Trophoblast cell (in vitro differentiated cells and primary cell): ENCODE measurements at regions not wholly inside any gene's neighbourhood (a gene's known extent, or its start where the extent isn't known, plus 50 kb on each side); places are given as distances from the start of the nearest gene placed in this dataset.

ENCODE experiments used
- DNase-seq, 2 donors: peaks; one replicate each; pipeline ENCODE4 v3.0.0-alpha.2; 2016
- H2AFZ ChIP-seq: 2 replicates; pipeline ENCODE4 v1.6.1; 2013; ENCODE audit warnings: low read length, moderate library complexity, mild to moderate bottlenecking; ENCODE audit not compliant: insufficient read depth, poor library complexity
- H2AK5ac ChIP-seq: 2 replicates; pipeline ENCODE4 v1.6.1; 2013; ENCODE audit warnings: mild to moderate bottlenecking, low read length
- H2BK120ac ChIP-seq: 2 replicates; pipeline ENCODE4 v1.6.1; 2013; ENCODE audit warnings: low read length, mild to moderate bottlenecking, moderate library complexity; ENCODE audit not compliant: insufficient read depth, poor library complexity
- H2BK12ac ChIP-seq: 2 replicates; pipeline ENCODE4 v1.6.1; 2013; ENCODE audit warnings: mild to moderate bottlenecking, low read length, moderate library complexity
- H2BK5ac ChIP-seq: 2 replicates; pipeline ENCODE4 v1.6.1; 2013; ENCODE audit warnings: low read length, low read depth, moderate library complexity, mild to moderate bottlenecking; ENCODE audit not compliant: poor library complexity
- H3K14ac ChIP-seq: 2 replicates; pipeline ENCODE4 v1.6.1; 2013; ENCODE audit warnings: mild to moderate bottlenecking, low read length
- H3K18ac ChIP-seq: 2 replicates; pipeline ENCODE4 v1.6.1; 2013; ENCODE audit warnings: mild to moderate bottlenecking, low read length
- H3K23ac ChIP-seq: 2 replicates; pipeline ENCODE4 v1.6.1; 2013; ENCODE audit warnings: low read length
- H3K27ac ChIP-seq: 2 replicates; pipeline ENCODE4 v1.5.1; 2013; ENCODE audit warnings: low read depth, mild to moderate bottlenecking, inconsistent platforms, low read length, moderate library complexity
- H3K27me3 ChIP-seq: 2 replicates; pipeline ENCODE4 v1.6.1; 2013; ENCODE audit warnings: inconsistent platforms, mild to moderate bottlenecking, low read length, moderate library complexity; ENCODE audit not compliant: insufficient read depth
- H3K36me3 ChIP-seq, 2 experiments: 1 replicate in 1 of 2; 2 replicates in 1 of 2; pipeline ENCODE4 v1.6.1; 2013; ENCODE audit warnings: low read length in 2 of 2, mild to moderate bottlenecking in 2 of 2, moderate library complexity in 1 of 2; ENCODE audit not compliant: insufficient read depth in 2 of 2, control insufficient read depth in 1 of 2
- H3K4ac ChIP-seq: 2 replicates; pipeline ENCODE4 v1.6.1; 2013; ENCODE audit warnings: low read depth, mild to moderate bottlenecking, low read length, moderate library complexity
- H3K4me1 ChIP-seq, 2 experiments: 1 replicate in 1 of 2; 2 replicates in 1 of 2; pipeline ENCODE4 v1.6.1; 2013; ENCODE audit warnings: low read length in 2 of 2, mild to moderate bottlenecking in 2 of 2, moderate library complexity in 1 of 2; ENCODE audit not compliant: insufficient read depth in 2 of 2, control insufficient read depth in 1 of 2
- H3K4me2 ChIP-seq: 2 replicates; pipeline ENCODE4 v1.6.1; 2013; ENCODE audit warnings: inconsistent platforms, mild to moderate bottlenecking, low read length, moderate library complexity
- H3K4me3 ChIP-seq: 2 replicates; pipeline ENCODE4 v1.5.1; 2013; ENCODE audit warnings: mild to moderate bottlenecking, low read depth, low read length, inconsistent platforms
- H3K79me1 ChIP-seq: one replicate; pipeline ENCODE4 v1.6.1; 2013; ENCODE audit warnings: low read length
- H3K79me2 ChIP-seq: 2 replicates; pipeline ENCODE4 v1.6.1; 2013; ENCODE audit warnings: low read length, mild to moderate bottlenecking; ENCODE audit not compliant: control insufficient read depth, insufficient read depth, poor library complexity
- H3K9ac ChIP-seq: 2 replicates; pipeline ENCODE4 v1.6.1; 2013; ENCODE audit warnings: mild to moderate bottlenecking, low read length
- H3K9me3 ChIP-seq: 2 replicates; pipeline ENCODE4 v1.6.1; 2013; ENCODE audit warnings: low read depth, mild to moderate bottlenecking, control low read depth, inconsistent platforms, low read length; ENCODE audit not compliant: insufficient read depth
- H4K12ac ChIP-seq: 2 replicates; pipeline ENCODE4 v1.6.1; 2013; ENCODE audit warnings: low read depth, mild to moderate bottlenecking, low read length, moderate library complexity
- H4K8ac ChIP-seq: 2 replicates; pipeline ENCODE4 v1.6.1; 2013; ENCODE audit warnings: low read depth, mild to moderate bottlenecking, low read length, moderate library complexity
- H4K91ac ChIP-seq: one replicate; pipeline ENCODE4 v1.6.1; 2013; ENCODE audit warnings: low read depth, mild to moderate bottlenecking, low read length, moderate library complexity
- WGBS: extraction: QIAGEN DNeasy Blood & Tissue Kit; methylation state at CpG from one replicate; pipeline ENCODE4 v1.1.7; 2013; ENCODE audit warnings: missing lambda C conversion rate; ENCODE audit not compliant: insufficient read length, insufficient coverage; ENCODE audit errors: extremely low coverage; 5-methylcytosine and 5-hydroxymethylcytosine counted together

GRCh38 chr10:6647811-6648526 is 67.9 kb upstream of the PRKCQ start:
- no peak overlapping the region for H3K18ac ChIP-seq
- H2BK120ac ChIP-seq = no peak overlapping the region
- no peaks in the 10 kb centered on the region for H3K9me3 ChIP-seq
- H2BK12ac ChIP-seq = no peak overlapping the region
- no peak overlapping the region for H4K12ac ChIP-seq
- no peaks in the 10 kb centered on the region for H3K79me2 ChIP-seq
- H3K27ac ChIP-seq = no peak overlapping the region
- no peaks in the 10 kb centered on the region for H3K4me1 ChIP-seq
- H3K36me3 ChIP-seq = no peaks in the 10 kb centered on the region
- no peak overlapping the region for H3K23ac ChIP-seq
- H4K8ac ChIP-seq = no peak overlapping the region
- H3K27me3 ChIP-seq = no peaks in the 10 kb centered on the region
- no peak overlapping the region for H3K4ac ChIP-seq
- H3K9ac ChIP-seq = no peak overlapping the region
- no peak overlapping the region for H2AK5ac ChIP-seq
- H3K4me3 ChIP-seq = no peak overlapping the region
- H3K4me2 ChIP-seq = no peak overlapping the region
- peak; percentile 21 to 64 for DNase-seq
- H3K79me1 ChIP-seq = no peaks in the 10 kb centered on the region
- H4K91ac ChIP-seq = no peak overlapping the region
- H2AFZ ChIP-seq = no peak overlapping the region
- H2BK5ac ChIP-seq = no peak overlapping the region
- H3K14ac ChIP-seq = no peak overlapping the region
- WGBS = no CpG with 5 or more reads among the region's 13 CpGs

GRCh38 chr10:6643962-6644361 is 63.9 kb upstream of the PRKCQ start:
- no peak overlapping the region for H4K8ac ChIP-seq
- no peak overlapping the region for H3K4me3 ChIP-seq
- H4K91ac ChIP-seq = no peak overlapping the region
- no peak overlapping the region for H4K12ac ChIP-seq
- H3K79me1 ChIP-seq = no peaks in the 10 kb centered on the region
- H2AFZ ChIP-seq = no peak overlapping the region
- H3K18ac ChIP-seq = no peak overlapping the region
- H3K14ac ChIP-seq = no peak overlapping the region
- no peak overlapping the region for H2AK5ac ChIP-seq
- no peak overlapping the region for H3K4ac ChIP-seq
- no peaks in the 10 kb centered on the region for H3K79me2 ChIP-seq
- no peaks in the 10 kb centered on the region for H3K27me3 ChIP-seq
- WGBS = no CpG with 5 or more reads among the region's 3 CpGs
- no peaks in the 10 kb centered on the region for H3K4me1 ChIP-seq
- H3K9ac ChIP-seq = no peak overlapping the region
- H2BK120ac ChIP-seq = no peak overlapping the region
- no peaks in the 10 kb centered on the region for H3K9me3 ChIP-seq
- H3K27ac ChIP-seq = no peak overlapping the region
- no peak overlapping the region for H3K4me2 ChIP-seq
- H2BK12ac ChIP-seq = no peak overlapping the region
- H3K23ac ChIP-seq = no peak overlapping the region
- no peak overlapping the region for H2BK5ac ChIP-seq
- no peaks in the 10 kb centered on the region for H3K36me3 ChIP-seq
- no peak for DNase-seq

- Histone ChIP-seq H4K91ac (no peak overlapping the region), H3K14ac (no peak overlapping the region), H3K36me3 (no peaks in the 10 kb centered on the region), H2BK120ac (no peak overlapping the region), H3K4me1 (no peaks in the 10 kb centered on the region), H3K4ac (no peak overlapping the region), H3K27ac (no peak overlapping the region), H4K8ac (no peak overlapping the region), H3K4me2 (no peak overlapping the region), H2BK5ac (no peak overlapping the region), H3K9ac (no peak overlapping the region), H3K27me3 (no peaks in the 10 kb centered on the region), H4K12ac (no peak overlapping the region), H3K79me1 (no peaks in the 10 kb centered on the region), H3K79me2 (no peaks in the 10 kb centered on the region), H2AFZ (no peak overlapping the region), H3K23ac (no peak overlapping the region), H3K18ac (no peak overlapping the region), H2AK5ac (no peak overlapping the region), H3K9me3 (no peaks in the 10 kb centered on the region), H3K4me3 (no peak overlapping the region), H2BK12ac (no peak overlapping the region)
- WGBS = no CpG with 5 or more reads among the region's 5 CpGs
- DNase-seq = no peak
Observed at GRCh38 chr10:6642876-6643275, 62.8 kb upstream of the PRKCQ start.

- no peak overlapping the region for H3K27ac ChIP-seq
- H3K4me3 ChIP-seq = no peak overlapping the region
- no peak overlapping the region for H3K14ac ChIP-seq
- no peak overlapping the region for H2BK12ac ChIP-seq
- no peak overlapping the region for H2AFZ ChIP-seq
- no peak overlapping the region for H3K4ac ChIP-seq
- no peak overlapping the region for H2AK5ac ChIP-seq
- H3K79me2 ChIP-seq = no peaks in the 10 kb centered on the region
- no peaks in the 10 kb centered on the region for H3K4me1 ChIP-seq
- no peak overlapping the region for H3K23ac ChIP-seq
- H3K18ac ChIP-seq = no peak overlapping the region
- H4K12ac ChIP-seq = no peak overlapping the region
- no peaks in the 10 kb centered on the region for H3K9me3 ChIP-seq
- no peak for DNase-seq
- H3K9ac ChIP-seq = no peak overlapping the region
- H3K79me1 ChIP-seq = no peaks in the 10 kb centered on the region
- no peak overlapping the region for H4K91ac ChIP-seq
- no peak overlapping the region for H2BK5ac ChIP-seq
- no peak overlapping the region for H2BK120ac ChIP-seq
- H4K8ac ChIP-seq = no peak overlapping the region
- no peak overlapping the region for H3K4me2 ChIP-seq
- H3K27me3 ChIP-seq = no peaks in the 10 kb centered on the region
- H3K36me3 ChIP-seq = no peaks in the 10 kb centered on the region
Observed at GRCh38 chr10:6640433-6641040, 60.5 kb upstream of the PRKCQ start.
